ENCODE measurements at regions not wholly inside any gene's neighbourhood (a gene's known extent, or its start where the extent isn't known, plus 50 kb on each side); places are given as distances from the start of the nearest gene placed in this dataset.
"Not testable (repeated sequence)": the region's sequence is repeated elsewhere in the genome, so short reads cannot be mapped to it uniquely, and the experiment has no call there.

DNA sequence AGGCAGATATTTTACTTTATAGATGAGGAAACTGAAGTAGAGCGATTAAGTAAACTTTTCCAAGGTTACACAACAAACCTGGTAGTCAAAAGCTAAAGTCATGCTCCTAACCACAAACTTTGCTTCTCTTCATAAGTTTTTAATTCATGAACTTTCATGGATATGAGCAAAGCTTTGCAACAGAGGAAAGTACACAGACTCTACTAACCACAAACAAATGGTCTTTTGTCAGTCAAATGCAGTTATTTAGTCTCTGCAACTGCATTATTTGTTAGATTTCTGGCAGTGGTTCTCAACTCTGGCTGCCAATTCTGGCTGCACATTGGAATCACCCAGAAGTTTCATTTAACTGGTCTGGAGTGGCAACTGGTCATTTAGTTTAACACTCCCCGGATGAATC lies 140.6 kb upstream of the TMEM168 start:
- DNase-seq = no peak

DNA sequence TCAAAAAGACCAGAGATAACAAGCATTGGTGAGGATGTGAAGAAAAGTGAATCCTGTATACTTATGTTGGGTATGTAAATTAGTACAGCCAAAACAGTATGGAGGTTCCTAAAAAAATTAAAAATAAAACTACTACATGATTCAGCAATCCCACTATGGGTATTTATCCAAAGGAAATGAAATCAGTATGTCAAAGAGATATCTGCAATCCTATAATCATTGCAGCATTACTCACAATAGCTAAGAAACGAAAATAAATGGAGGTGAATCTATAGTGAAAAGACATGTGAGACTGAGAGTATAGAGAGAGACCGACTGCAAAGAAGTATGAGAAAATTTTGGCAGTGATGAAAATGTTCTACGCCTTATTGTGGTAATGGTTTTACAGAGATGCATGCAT lies 139.2 kb upstream of the TMEM168 start:
- no peak for DNase-seq

DNA sequence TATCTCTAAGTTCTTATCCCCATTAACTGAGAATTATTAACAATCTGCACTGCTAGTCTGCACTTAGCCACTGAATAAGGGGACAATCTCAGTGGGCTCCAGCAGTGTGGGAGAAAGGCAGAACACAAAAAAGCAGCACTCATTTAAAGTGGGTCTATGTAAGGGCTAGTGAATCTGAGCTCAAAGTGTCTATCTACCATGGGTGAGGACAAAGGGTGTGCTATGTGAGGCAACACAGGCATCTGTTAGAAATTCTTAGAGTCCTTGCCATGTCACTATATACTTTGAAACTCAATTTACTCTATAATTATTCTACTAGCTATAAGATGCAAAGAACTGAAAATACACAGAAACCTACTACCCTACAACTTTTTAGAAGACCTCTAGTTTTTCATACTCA lies 135.8 kb upstream of the TMEM168 start:
- no peak for DNase-seq

GRCh38 chr7:112922546-112922945 lies 132.4 kb upstream of the TMEM168 start:
- DNase-seq = not testable (repeated sequence)

DNA sequence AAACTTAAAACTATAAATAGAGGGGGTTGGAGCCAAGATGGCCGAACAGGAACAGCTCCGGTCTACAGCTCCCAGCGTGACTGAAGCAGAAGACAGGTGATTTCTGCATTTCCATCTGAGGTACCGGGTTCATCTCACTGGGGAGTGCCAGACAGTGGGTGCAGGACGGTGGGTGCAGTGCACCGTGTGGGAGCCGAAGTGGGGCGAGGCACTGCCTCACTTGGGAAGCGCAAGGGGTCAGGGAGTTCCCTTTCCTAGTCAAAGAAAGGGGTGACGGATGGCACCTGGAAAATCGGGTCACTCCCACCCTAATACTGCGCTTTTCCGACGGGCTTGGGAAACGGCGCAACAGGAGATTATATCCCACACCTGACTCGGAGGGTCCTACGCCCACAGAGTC lies 126.2 kb upstream of the TMEM168 start:
- DNase-seq = not testable (repeated sequence)

- DNase-seq = no peak
Observed at GRCh38 chr7:112908086-112908485, 117.9 kb upstream of the TMEM168 start.

GRCh38 chr7:112907658-112908057 lies 117.5 kb upstream of the TMEM168 start:
- no peak for DNase-seq

GRCh38 chr7:112905950-112906349 lies 115.8 kb upstream of the TMEM168 start:
- DNase-seq = no peak

GRCh38 chr7:112905413-112905812 lies 115.2 kb upstream of the TMEM168 start:
- DNase-seq = no peak

DNA sequence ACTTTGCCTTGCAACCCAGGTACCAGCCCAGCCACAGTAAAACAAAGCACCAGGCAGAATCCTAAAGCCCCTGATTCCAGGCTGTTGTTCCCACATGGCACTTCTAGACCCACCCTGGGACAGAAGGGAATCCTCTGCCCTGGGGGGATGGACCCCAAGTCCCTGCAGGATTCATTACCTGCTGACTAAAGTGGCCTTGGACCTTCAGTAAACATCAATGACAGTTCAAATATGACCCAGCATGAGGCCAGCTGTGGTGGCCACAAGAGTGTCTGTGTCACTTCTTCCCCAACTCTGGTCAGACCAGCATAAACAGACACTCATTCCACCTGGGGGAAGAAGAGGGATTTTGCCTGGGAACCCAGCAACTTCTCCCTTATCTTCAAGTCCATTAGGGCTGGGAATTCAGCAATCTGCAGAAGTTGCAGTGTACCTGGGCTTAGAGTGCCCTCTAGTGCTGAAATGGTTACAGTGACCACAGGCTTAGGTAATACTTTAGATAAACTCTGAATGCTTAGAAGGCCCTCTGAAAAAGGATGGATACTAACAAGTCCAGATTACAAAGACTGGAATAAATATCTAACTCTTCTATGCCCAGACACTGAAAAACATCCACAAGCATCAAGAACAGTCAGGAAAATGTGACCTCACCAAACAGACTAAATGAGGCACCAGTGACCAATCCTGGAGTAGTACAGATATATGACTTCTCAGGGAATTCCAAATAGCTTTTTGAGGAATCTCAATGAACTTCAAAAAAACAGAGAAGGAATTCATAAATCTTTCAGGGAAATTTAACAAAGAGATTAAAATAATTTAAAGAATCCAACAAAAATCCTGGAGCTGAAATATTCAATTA lies 108.5 kb upstream of the TMEM168 start:
- DNase-seq = peak; percentile 35 to 50

- no peak for DNase-seq
Observed at GRCh38 chr7:112897839-112898431, 107.7 kb upstream of the TMEM168 start.

DNA sequence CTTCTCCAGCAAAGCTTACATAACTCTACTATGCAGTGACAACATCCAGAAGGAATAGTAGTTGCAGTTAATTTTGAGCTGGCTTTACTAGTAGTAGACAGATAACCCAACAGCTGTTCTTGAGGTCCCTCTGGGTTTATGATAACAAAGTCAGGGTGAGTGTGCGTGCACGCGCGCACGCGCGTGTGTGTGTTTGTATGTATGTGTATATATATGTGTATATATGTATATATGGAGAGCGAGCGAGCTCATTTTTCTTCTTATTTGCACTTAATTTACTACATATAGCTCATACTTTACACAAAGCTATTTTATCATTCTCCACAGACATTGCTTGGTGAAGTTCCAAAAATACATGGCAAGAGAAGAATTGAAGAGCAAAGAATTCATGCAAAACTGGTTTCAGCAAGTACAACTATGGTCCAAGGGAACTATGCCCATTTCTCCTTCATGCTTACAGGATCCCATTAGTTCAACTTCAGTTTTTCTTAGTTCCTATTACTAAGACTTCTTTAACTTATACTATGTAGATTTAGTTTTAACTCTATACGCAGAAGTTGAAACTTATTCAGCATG lies 105.9 kb upstream of the TMEM168 start:
- DNase-seq = no peak

GRCh38 chr7:112892263-112892662 lies 102.1 kb upstream of the TMEM168 start:
- DNase-seq = no peak

GRCh38 chr7:112891698-112892097 lies 101.5 kb upstream of the TMEM168 start:
- DNase-seq = no peak

DNA sequence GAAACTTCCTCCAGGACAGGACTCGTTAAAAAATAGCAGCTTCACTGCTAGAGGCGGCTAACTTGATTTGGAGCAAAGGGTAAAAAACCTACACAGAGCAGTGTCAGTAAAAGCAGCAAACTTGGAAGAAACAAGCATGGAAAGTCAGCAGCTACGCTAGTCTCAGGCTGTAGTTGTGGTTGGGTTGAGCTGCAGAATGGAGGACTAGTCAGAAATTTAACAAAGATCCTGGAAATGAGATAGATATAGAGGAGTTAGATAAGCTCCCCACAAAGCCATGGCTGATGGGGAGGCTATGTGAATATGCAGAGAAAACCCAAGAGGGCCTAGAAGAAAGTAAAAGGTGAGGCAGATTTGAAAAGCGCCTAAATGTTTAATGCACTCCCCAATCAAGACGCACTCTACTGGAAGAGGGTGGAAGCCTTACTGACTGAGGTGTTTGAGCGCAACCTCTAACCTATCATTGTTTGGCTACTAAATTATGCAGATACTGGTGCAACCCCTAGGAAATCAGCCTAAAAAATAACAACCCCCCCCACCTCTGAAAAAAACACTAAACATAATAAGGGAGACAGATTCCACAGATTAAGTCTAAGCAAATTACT lies 99.7 kb upstream of the TMEM168 start:
- DNase-seq = no peak

GRCh38 chr7:112889268-112889667 lies 99.1 kb upstream of the TMEM168 start:
- DNase-seq = no peak

- no peak for DNase-seq
Observed at GRCh38 chr7:112888781-112889180, 98.6 kb upstream of the TMEM168 start.

DNA sequence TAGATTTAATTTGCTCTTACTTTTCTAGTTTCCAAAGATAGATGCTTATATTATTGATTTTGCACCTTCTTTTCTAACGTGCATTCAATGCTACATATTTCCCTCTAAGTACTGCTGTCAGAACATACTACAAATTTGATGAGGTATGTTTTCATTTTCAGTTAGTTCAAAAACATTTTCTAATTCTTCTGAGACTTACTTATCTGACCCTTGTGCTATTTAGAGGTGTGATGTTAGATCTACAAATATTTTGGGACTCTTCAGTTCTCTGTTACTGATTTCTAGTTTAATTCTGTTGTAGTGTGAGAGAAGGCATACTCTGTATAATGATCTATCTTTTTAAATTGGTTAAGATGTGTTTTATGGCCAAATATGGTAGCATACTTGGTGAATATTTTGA lies 97.8 kb upstream of the TMEM168 start:
- DNase-seq = no peak

- DNase-seq = no peak
Observed at GRCh38 chr7:112887337-112887736, 97.1 kb upstream of the TMEM168 start.

DNA sequence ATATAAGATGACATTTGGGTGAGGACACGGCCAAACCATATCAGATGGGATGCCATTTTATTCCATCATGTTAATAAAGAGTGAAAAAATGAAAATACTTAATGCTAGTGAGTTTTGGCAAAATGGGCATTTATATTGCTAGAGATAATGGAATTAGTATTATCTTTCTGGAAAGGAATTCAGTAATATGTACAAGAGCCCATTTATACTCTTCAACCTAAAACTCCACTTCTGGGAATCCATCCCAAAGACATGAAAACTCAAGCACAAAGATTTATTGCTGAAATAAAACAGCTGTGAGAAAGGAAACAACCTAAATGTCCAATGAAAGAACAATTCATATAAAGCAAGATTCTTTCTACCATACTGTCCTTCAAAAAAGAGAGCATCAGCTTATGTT lies 96.0 kb upstream of the TMEM168 start:
- no peak for DNase-seq

DNA sequence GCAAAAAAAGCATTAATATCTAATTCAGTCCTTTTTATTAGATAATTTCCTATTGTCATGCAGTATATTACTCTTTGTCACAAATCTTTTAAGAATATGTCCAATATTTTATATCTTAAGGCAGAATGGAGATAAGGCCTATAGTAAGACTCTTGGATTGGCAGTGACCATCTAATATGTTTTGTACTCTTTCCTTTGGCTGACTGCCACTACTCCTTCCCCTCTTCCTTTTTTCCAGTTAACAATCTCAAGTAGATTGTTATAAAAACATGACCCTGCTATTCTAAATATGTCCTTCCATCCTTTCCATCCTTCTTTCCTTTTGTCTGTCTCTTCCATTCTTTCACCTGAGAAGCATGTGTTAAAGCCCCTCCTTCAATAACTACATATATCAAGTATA lies 92.8 kb upstream of the TMEM168 start:
- DNase-seq = no peak

GRCh38 chr7:112882511-112882910 lies 92.3 kb upstream of the TMEM168 start:
- no peak for DNase-seq

- no peak for DNase-seq
Observed at GRCh38 chr7:112882022-112882421, 91.8 kb upstream of the TMEM168 start.
